ENCODE measurements at regions not wholly inside any gene's neighbourhood (a gene's known extent, or its start where the extent isn't known, plus 50 kb on each side); places are given as distances from the start of the nearest gene placed in this dataset.

GRCh38 chr9:81513059-81513458 is 176.3 kb downstream of the TLE1 start:
- H3K27ac ChIP-seq (ENCODE audit: low read depth, low read length), result no peak overlapping the region
- H3K27me3 ChIP-seq (ENCODE audit: control insufficient read depth in 1 of 2, insufficient read depth in 2 of 2, low read length in 2 of 2), result no peaks in the 10 kb centered on the region
- H3K9ac ChIP-seq (ENCODE audit: low read depth in 1 of 2, low read length in 2 of 2), result no peak overlapping the region
- H3K36me3 ChIP-seq (ENCODE audit: control insufficient read depth in 1 of 2, insufficient read depth in 2 of 2, low read length in 2 of 2), result no peaks in the 10 kb centered on the region
- no peaks in the 10 kb centered on the region for H3K9me3 ChIP-seq (ENCODE audit: control insufficient read depth in 1 of 2, low read length in 2 of 2)
- H3K4me3 ChIP-seq (ENCODE audit: low read depth in 1 of 2, low read length in 2 of 2), result no peak overlapping the region
- H3K4me1 ChIP-seq (ENCODE audit: control insufficient read depth in 1 of 2, insufficient read depth in 2 of 2, low read length in 2 of 2), result no peaks in the 10 kb centered on the region

- no peaks in the 10 kb centered on the region for H3K9me3 ChIP-seq (ENCODE audit: control insufficient read depth in 1 of 2, low read length in 2 of 2)
- no peaks in the 10 kb centered on the region for H3K4me1 ChIP-seq (ENCODE audit: control insufficient read depth in 1 of 2, insufficient read depth in 2 of 2, low read length in 2 of 2)
- no peak overlapping the region for H3K27ac ChIP-seq (ENCODE audit: low read depth, low read length)
- no peaks in the 10 kb centered on the region for H3K36me3 ChIP-seq (ENCODE audit: control insufficient read depth in 1 of 2, insufficient read depth in 2 of 2, low read length in 2 of 2)
- no peak overlapping the region for H3K4me3 ChIP-seq (ENCODE audit: low read depth in 1 of 2, low read length in 2 of 2)
- H3K27me3 ChIP-seq (ENCODE audit: control insufficient read depth in 1 of 2, insufficient read depth in 2 of 2, low read length in 2 of 2), result no peaks in the 10 kb centered on the region
- no peak overlapping the region for H3K9ac ChIP-seq (ENCODE audit: low read depth in 1 of 2, low read length in 2 of 2)
Observed at GRCh38 chr9:81512641-81513040, 176.7 kb downstream of the TLE1 start.

- Histone ChIP-seq H3K36me3 (ENCODE audit: control insufficient read depth in 1 of 2, insufficient read depth in 2 of 2, low read length in 2 of 2) (no peaks in the 10 kb centered on the region), H3K27me3 (ENCODE audit: control insufficient read depth in 1 of 2, insufficient read depth in 2 of 2, low read length in 2 of 2) (no peaks in the 10 kb centered on the region), H3K9me3 (ENCODE audit: control insufficient read depth in 1 of 2, low read length in 2 of 2) (no peaks in the 10 kb centered on the region), H3K27ac (ENCODE audit: low read depth, low read length) (no peak overlapping the region), H3K4me3 (ENCODE audit: low read depth in 1 of 2, low read length in 2 of 2) (no peak overlapping the region), H3K4me1 (ENCODE audit: control insufficient read depth in 1 of 2, insufficient read depth in 2 of 2, low read length in 2 of 2) (no peaks in the 10 kb centered on the region), H3K9ac (ENCODE audit: low read depth in 1 of 2, low read length in 2 of 2) (no peak overlapping the region)
Observed at GRCh38 chr9:81508476-81508875, 180.9 kb downstream of the TLE1 start.

GRCh38 chr9:81506941-81507864 is 182.1 kb downstream of the TLE1 start:
- Histone ChIP-seq H3K4me1 (ENCODE audit: control insufficient read depth in 1 of 2, insufficient read depth in 2 of 2, low read length in 2 of 2) (no peaks in the 10 kb centered on the region), H3K9me3 (ENCODE audit: control insufficient read depth in 1 of 2, low read length in 2 of 2) (no peaks in the 10 kb centered on the region), H3K27ac (ENCODE audit: low read depth, low read length) (no peak overlapping the region), H3K36me3 (ENCODE audit: control insufficient read depth in 1 of 2, insufficient read depth in 2 of 2, low read length in 2 of 2) (no peaks in the 10 kb centered on the region), H3K4me3 (ENCODE audit: low read depth in 1 of 2, low read length in 2 of 2) (no peak overlapping the region), H3K27me3 (ENCODE audit: control insufficient read depth in 1 of 2, insufficient read depth in 2 of 2, low read length in 2 of 2) (no peaks in the 10 kb centered on the region), H3K9ac (ENCODE audit: low read depth in 1 of 2, low read length in 2 of 2) (no peak overlapping the region)

GRCh38 chr9:81499594-81499993 is 189.8 kb downstream of the TLE1 start:
- Histone ChIP-seq H3K9ac (ENCODE audit: low read depth in 1 of 2, low read length in 2 of 2) (no peak overlapping the region), H3K4me1 (ENCODE audit: control insufficient read depth in 1 of 2, insufficient read depth in 2 of 2, low read length in 2 of 2) (no peaks in the 10 kb centered on the region), H3K36me3 (ENCODE audit: control insufficient read depth in 1 of 2, insufficient read depth in 2 of 2, low read length in 2 of 2) (no peaks in the 10 kb centered on the region), H3K27ac (ENCODE audit: low read depth, low read length) (no peak overlapping the region), H3K27me3 (ENCODE audit: control insufficient read depth in 1 of 2, insufficient read depth in 2 of 2, low read length in 2 of 2) (no peaks in the 10 kb centered on the region), H3K9me3 (ENCODE audit: control insufficient read depth in 1 of 2, low read length in 2 of 2) (no peaks in the 10 kb centered on the region), H3K4me3 (ENCODE audit: low read depth in 1 of 2, low read length in 2 of 2) (no peak overlapping the region)

- Histone ChIP-seq H3K9me3 (ENCODE audit: control insufficient read depth in 1 of 2, low read length in 2 of 2) (no peaks in the 10 kb centered on the region), H3K9ac (ENCODE audit: low read depth in 1 of 2, low read length in 2 of 2) (no peak overlapping the region), H3K27me3 (ENCODE audit: control insufficient read depth in 1 of 2, insufficient read depth in 2 of 2, low read length in 2 of 2) (no peaks in the 10 kb centered on the region), H3K4me3 (ENCODE audit: low read depth in 1 of 2, low read length in 2 of 2) (no peak overlapping the region), H3K4me1 (ENCODE audit: control insufficient read depth in 1 of 2, insufficient read depth in 2 of 2, low read length in 2 of 2) (no peaks in the 10 kb centered on the region), H3K36me3 (ENCODE audit: control insufficient read depth in 1 of 2, insufficient read depth in 2 of 2, low read length in 2 of 2) (no peaks in the 10 kb centered on the region), H3K27ac (ENCODE audit: low read depth, low read length) (no peak overlapping the region)
Observed at GRCh38 chr9:81499021-81499454, 190.3 kb downstream of the TLE1 start.

- Histone ChIP-seq H3K9me3 (ENCODE audit: control insufficient read depth in 1 of 2, low read length in 2 of 2) (no peaks in the 10 kb centered on the region), H3K27me3 (ENCODE audit: control insufficient read depth in 1 of 2, insufficient read depth in 2 of 2, low read length in 2 of 2) (no peaks in the 10 kb centered on the region), H3K36me3 (ENCODE audit: control insufficient read depth in 1 of 2, insufficient read depth in 2 of 2, low read length in 2 of 2) (no peaks in the 10 kb centered on the region), H3K4me3 (ENCODE audit: low read depth in 1 of 2, low read length in 2 of 2) (no peak overlapping the region), H3K9ac (ENCODE audit: low read depth in 1 of 2, low read length in 2 of 2) (no peak overlapping the region), H3K4me1 (ENCODE audit: control insufficient read depth in 1 of 2, insufficient read depth in 2 of 2, low read length in 2 of 2) (no peaks in the 10 kb centered on the region), H3K27ac (ENCODE audit: low read depth, low read length) (no peak overlapping the region)
Observed at GRCh38 chr9:81498576-81498975, 190.8 kb downstream of the TLE1 start.

GRCh38 chr9:81497091-81497490 is 192.3 kb downstream of the TLE1 start:
- Histone ChIP-seq H3K9ac (ENCODE audit: low read depth in 1 of 2, low read length in 2 of 2) (no peak overlapping the region), H3K4me3 (ENCODE audit: low read depth in 1 of 2, low read length in 2 of 2) (no peak overlapping the region), H3K27ac (ENCODE audit: low read depth, low read length) (no peak overlapping the region), H3K4me1 (ENCODE audit: control insufficient read depth in 1 of 2, insufficient read depth in 2 of 2, low read length in 2 of 2) (peaks cover 0 to 6% of the 10 kb centered on the region in 2 donors), H3K27me3 (ENCODE audit: control insufficient read depth in 1 of 2, insufficient read depth in 2 of 2, low read length in 2 of 2) (no peaks in the 10 kb centered on the region), H3K9me3 (ENCODE audit: control insufficient read depth in 1 of 2, low read length in 2 of 2) (no peaks in the 10 kb centered on the region), H3K36me3 (ENCODE audit: control insufficient read depth in 1 of 2, insufficient read depth in 2 of 2, low read length in 2 of 2) (no peaks in the 10 kb centered on the region)

- H3K27me3 ChIP-seq (ENCODE audit: control insufficient read depth in 1 of 2, insufficient read depth in 2 of 2, low read length in 2 of 2), result no peaks in the 10 kb centered on the region
- no peaks in the 10 kb centered on the region for H3K36me3 ChIP-seq (ENCODE audit: control insufficient read depth in 1 of 2, insufficient read depth in 2 of 2, low read length in 2 of 2)
- no peaks in the 10 kb centered on the region for H3K9me3 ChIP-seq (ENCODE audit: control insufficient read depth in 1 of 2, low read length in 2 of 2)
- no peak overlapping the region for H3K4me3 ChIP-seq (ENCODE audit: low read depth in 1 of 2, low read length in 2 of 2)
- H3K27ac ChIP-seq (ENCODE audit: low read depth, low read length), result no peak overlapping the region
- no peak overlapping the region for H3K9ac ChIP-seq (ENCODE audit: low read depth in 1 of 2, low read length in 2 of 2)
- peaks cover 0 to 6% of the 10 kb centered on the region in 2 donors for H3K4me1 ChIP-seq (ENCODE audit: control insufficient read depth in 1 of 2, insufficient read depth in 2 of 2, low read length in 2 of 2)
Observed at GRCh38 chr9:81492710-81493447, 196.5 kb downstream of the TLE1 start.

GRCh38 chr9:81490605-81491331 is 198.6 kb downstream of the TLE1 start:
- Histone ChIP-seq H3K4me1 (ENCODE audit: control insufficient read depth in 1 of 2, insufficient read depth in 2 of 2, low read length in 2 of 2) (peaks cover 0 to 6% of the 10 kb centered on the region in 2 donors), H3K27me3 (ENCODE audit: control insufficient read depth in 1 of 2, insufficient read depth in 2 of 2, low read length in 2 of 2) (no peaks in the 10 kb centered on the region), H3K36me3 (ENCODE audit: control insufficient read depth in 1 of 2, insufficient read depth in 2 of 2, low read length in 2 of 2) (no peaks in the 10 kb centered on the region), H3K27ac (ENCODE audit: low read depth, low read length) (no peak overlapping the region), H3K4me3 (ENCODE audit: low read depth in 1 of 2, low read length in 2 of 2) (no peak overlapping the region), H3K9me3 (ENCODE audit: control insufficient read depth in 1 of 2, low read length in 2 of 2) (no peaks in the 10 kb centered on the region), H3K9ac (ENCODE audit: low read depth in 1 of 2, low read length in 2 of 2) (no peak overlapping the region)
